Activated T-cell treated with anti-CD3 and anti-CD28 coated beads, Interleukin-2, amount 50 U/mL, for 4 hours (primary cell): ENCODE measurements at regions not wholly inside any gene's neighbourhood (a gene's known extent, or its start where the extent isn't known, plus 50 kb on each side); places are given as distances from the start of the nearest gene placed in this dataset.

Experiments used
- ATAC-seq, 2 donors: fragments of 200-7000 bp; cut with Tn5 transposase; one replicate each; pipeline ENCODE4 v1.10.0; 2021
- DNase-seq: peaks from one replicate; pipeline ENCODE4 v3.0.0-alpha.2; 2020
- H3K27me3 Mint-ChIP-seq: one replicate; pipeline ENCODE4 v1.8.0; 2021; ENCODE audit warnings: low read depth, mixed read lengths
- H3K36me3 Mint-ChIP-seq: one replicate; pipeline ENCODE4 v1.8.0; 2022; ENCODE audit warnings: mixed read lengths; ENCODE audit not compliant: insufficient read depth
- H3K4me1 Mint-ChIP-seq: one replicate; pipeline ENCODE4 v1.8.0; 2021; ENCODE audit warnings: low read depth, mixed read lengths
- H3K4me3 Mint-ChIP-seq: one replicate; pipeline ENCODE4 v1.8.0; 2021; ENCODE audit warnings: mild to moderate bottlenecking, moderate library complexity, mixed read lengths
- H3K9me3 Mint-ChIP-seq: one replicate; pipeline ENCODE4 v1.8.0; 2021; ENCODE audit warnings: mixed read lengths

GRCh38 chr11:98874050-98874449, 146.7 kb upstream of the CNTN5 start:
- no peaks in the 10 kb centered on the region for H3K4me1 Mint-ChIP-seq
- H3K27me3 Mint-ChIP-seq, result no peaks in the 10 kb centered on the region
- H3K36me3 Mint-ChIP-seq, result no peaks in the 10 kb centered on the region
- H3K4me3 Mint-ChIP-seq, result no peak overlapping the region
- no peak for ATAC-seq
- no peak for DNase-seq
- no peaks in the 10 kb centered on the region for H3K9me3 Mint-ChIP-seq

- Mint-ChIP-seq H3K27me3 (no peaks in the 10 kb centered on the region), H3K4me3 (no peak overlapping the region), H3K36me3 (no peaks in the 10 kb centered on the region), H3K4me1 (no peaks in the 10 kb centered on the region), H3K9me3 (peaks cover 13% of the 10 kb centered on the region)
- ATAC-seq, result no peak
- no peak for DNase-seq
Observed at GRCh38 chr11:98895936-98896335, 124.8 kb upstream of the CNTN5 start.

- H3K4me3 Mint-ChIP-seq, result no peak overlapping the region
- no peak for DNase-seq
- no peaks in the 10 kb centered on the region for H3K27me3 Mint-ChIP-seq
- no peaks in the 10 kb centered on the region for H3K4me1 Mint-ChIP-seq
- H3K9me3 Mint-ChIP-seq, result peaks cover 8% of the 10 kb centered on the region
- no peak for ATAC-seq
- no peaks in the 10 kb centered on the region for H3K36me3 Mint-ChIP-seq
Observed at GRCh38 chr11:98940913-98941312, 79.8 kb upstream of the CNTN5 start.

GRCh38 chr11:98944461-98944860, 76.3 kb upstream of the CNTN5 start:
- H3K4me1 Mint-ChIP-seq, result no peaks in the 10 kb centered on the region
- DNase-seq (no peak), ATAC-seq (no peak)
- H3K27me3 Mint-ChIP-seq, result no peaks in the 10 kb centered on the region
- H3K4me3 Mint-ChIP-seq, result no peak overlapping the region
- H3K9me3 Mint-ChIP-seq, result peaks cover 8% of the 10 kb centered on the region
- no peaks in the 10 kb centered on the region for H3K36me3 Mint-ChIP-seq

GRCh38 chr11:98952107-98952506, 68.6 kb upstream of the CNTN5 start:
- no peak overlapping the region for H3K4me3 Mint-ChIP-seq
- H3K27me3 Mint-ChIP-seq, result no peaks in the 10 kb centered on the region
- H3K9me3 Mint-ChIP-seq, result no peaks in the 10 kb centered on the region
- no peaks in the 10 kb centered on the region for H3K36me3 Mint-ChIP-seq
- no peak for ATAC-seq
- DNase-seq, result no peak
- no peaks in the 10 kb centered on the region for H3K4me1 Mint-ChIP-seq

GRCh38 chr11:98955551-98955950, 65.2 kb upstream of the CNTN5 start:
- Mint-ChIP-seq H3K27me3 (no peaks in the 10 kb centered on the region), H3K4me1 (no peaks in the 10 kb centered on the region), H3K4me3 (no peak overlapping the region), H3K36me3 (no peaks in the 10 kb centered on the region), H3K9me3 (peaks cover 10% of the 10 kb centered on the region)
- no peak for ATAC-seq
- no peak for DNase-seq

- Mint-ChIP-seq H3K36me3 (no peaks in the 10 kb centered on the region), H3K4me1 (no peaks in the 10 kb centered on the region), H3K27me3 (no peaks in the 10 kb centered on the region), H3K9me3 (peaks cover 6% of the 10 kb centered on the region), H3K4me3 (no peak overlapping the region)
- ATAC-seq, result no peak
- no peak for DNase-seq
Observed at GRCh38 chr11:98964146-98964545, 56.6 kb upstream of the CNTN5 start.

GRCh38 chr11:98965358-98965757, 55.4 kb upstream of the CNTN5 start:
- Mint-ChIP-seq H3K9me3 (peaks cover 1% of the 10 kb centered on the region), H3K27me3 (no peaks in the 10 kb centered on the region), H3K4me3 (no peak overlapping the region), H3K4me1 (no peaks in the 10 kb centered on the region), H3K36me3 (no peaks in the 10 kb centered on the region)
- ATAC-seq (no peak), DNase-seq (no peak)

GRCh38 chr11:98965775-98966174, 55.0 kb upstream of the CNTN5 start:
- DNase-seq (no peak), ATAC-seq (no peak)
- no peaks in the 10 kb centered on the region for H3K36me3 Mint-ChIP-seq
- H3K4me1 Mint-ChIP-seq, result no peaks in the 10 kb centered on the region
- no peaks in the 10 kb centered on the region for H3K27me3 Mint-ChIP-seq
- H3K9me3 Mint-ChIP-seq, result no peaks in the 10 kb centered on the region
- no peak overlapping the region for H3K4me3 Mint-ChIP-seq

GRCh38 chr11:98967005-98967404, 53.7 kb upstream of the CNTN5 start:
- Mint-ChIP-seq H3K4me1 (no peaks in the 10 kb centered on the region), H3K9me3 (no peaks in the 10 kb centered on the region), H3K4me3 (no peak overlapping the region), H3K36me3 (no peaks in the 10 kb centered on the region), H3K27me3 (no peaks in the 10 kb centered on the region)
- ATAC-seq, result no peak
- DNase-seq, result no peak
